BJ (cell line): ENCODE measurements at regions not wholly inside any gene's neighbourhood (a gene's known extent, or its start where the extent isn't known, plus 50 kb on each side); places are given as distances from the start of the nearest gene placed in this dataset.

Source experiments
- CTCF ChIA-PET: fragments of 350-600 bp; formaldehyde crosslinking; extraction: SDS; loops from one replicate; lab custom pipeline; 2021; ENCODE audit warnings: antibody characterized with exemption, inconsistent platforms; lab: Yijun Ruan, JAX
- POLR2A ChIA-PET: fragments of 300-600 bp; sonication (Branson Sonifier 250); formaldehyde crosslinking; extraction: SDS; loops from one replicate; lab custom pipeline; 2021; ENCODE audit warnings: antibody characterized with exemption; lab: Charles Lee
- DNase-seq: peaks from one replicate; pipeline ENCODE4 v3.0.0-alpha.2; 2011; ENCODE audit warnings: low read depth
- H3K27me3 ChIP-seq: 2 replicates; pipeline ENCODE4 v1.6.0; 2011; ENCODE audit warnings: low read length; ENCODE audit not compliant: control insufficient read depth, insufficient read depth
- H3K36me3 ChIP-seq: 2 replicates; pipeline ENCODE4 v1.5.1; 2011; ENCODE audit warnings: low read length; ENCODE audit not compliant: control insufficient read depth, insufficient read depth
- H3K4me3 ChIP-seq: 2 replicates; pipeline ENCODE4 v1.5.1; 2011; ENCODE audit warnings: low read depth, mild to moderate bottlenecking, control low read depth, low read length
- TF ChIP-seq, protein P1 (sequence below): IDR thresholded peaks from 2 replicates; pipeline ENCODE4 v1.5.1; 2011; ENCODE audit warnings: low read depth, mild to moderate bottlenecking, control low read depth, inconsistent platforms, low read length, moderate library complexity; ENCODE audit not compliant: insufficient read depth

GRCh38 chrX:16278927-16279326 is 111.6 kb downstream of the MAGEB17 start:
- DNase-seq, result no peak
- no peaks in the 10 kb centered on the region for H3K27me3 ChIP-seq
- no peaks in the 10 kb centered on the region for H3K36me3 ChIP-seq
- H3K4me3 ChIP-seq, result no peak overlapping the region
- CTCF ChIA-PET, result no interaction called here
- POLR2A ChIA-PET, result no interaction called here
- TF ChIP-seq, protein P1, sequence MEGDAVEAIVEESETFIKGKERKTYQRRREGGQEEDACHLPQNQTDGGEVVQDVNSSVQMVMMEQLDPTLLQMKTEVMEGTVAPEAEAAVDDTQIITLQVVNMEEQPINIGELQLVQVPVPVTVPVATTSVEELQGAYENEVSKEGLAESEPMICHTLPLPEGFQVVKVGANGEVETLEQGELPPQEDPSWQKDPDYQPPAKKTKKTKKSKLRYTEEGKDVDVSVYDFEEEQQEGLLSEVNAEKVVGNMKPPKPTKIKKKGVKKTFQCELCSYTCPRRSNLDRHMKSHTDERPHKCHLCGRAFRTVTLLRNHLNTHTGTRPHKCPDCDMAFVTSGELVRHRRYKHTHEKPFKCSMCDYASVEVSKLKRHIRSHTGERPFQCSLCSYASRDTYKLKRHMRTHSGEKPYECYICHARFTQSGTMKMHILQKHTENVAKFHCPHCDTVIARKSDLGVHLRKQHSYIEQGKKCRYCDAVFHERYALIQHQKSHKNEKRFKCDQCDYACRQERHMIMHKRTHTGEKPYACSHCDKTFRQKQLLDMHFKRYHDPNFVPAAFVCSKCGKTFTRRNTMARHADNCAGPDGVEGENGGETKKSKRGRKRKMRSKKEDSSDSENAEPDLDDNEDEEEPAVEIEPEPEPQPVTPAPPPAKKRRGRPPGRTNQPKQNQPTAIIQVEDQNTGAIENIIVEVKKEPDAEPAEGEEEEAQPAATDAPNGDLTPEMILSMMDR, result no peak

DNA sequence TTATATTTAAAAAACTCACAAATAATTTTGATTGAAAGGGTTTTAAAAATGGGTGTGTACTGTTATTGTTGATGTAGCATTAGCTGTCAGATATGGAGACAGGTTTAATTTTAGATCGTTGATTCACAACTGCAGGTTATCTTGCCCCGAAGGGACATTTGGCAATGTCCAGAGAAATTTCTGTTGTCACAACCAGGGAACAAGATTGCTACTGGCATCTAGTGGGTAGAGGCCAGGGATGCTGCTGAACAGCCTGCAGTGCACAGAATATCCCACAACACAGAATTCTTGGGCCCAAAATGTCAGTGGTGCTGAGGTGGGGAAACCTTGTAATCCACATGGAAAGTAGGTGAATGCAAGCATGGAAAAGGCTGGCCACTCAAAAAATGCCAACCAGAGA is 114.9 kb downstream of the MAGEB17 start:
- ChIA-PET CTCF (no interaction called here), POLR2A (no interaction called here)
- Histone ChIP-seq H3K4me3 (no peak overlapping the region), H3K27me3 (no peaks in the 10 kb centered on the region), H3K36me3 (no peaks in the 10 kb centered on the region)
- no peak for DNase-seq
- TF ChIP-seq, protein P1, result no peak

DNA sequence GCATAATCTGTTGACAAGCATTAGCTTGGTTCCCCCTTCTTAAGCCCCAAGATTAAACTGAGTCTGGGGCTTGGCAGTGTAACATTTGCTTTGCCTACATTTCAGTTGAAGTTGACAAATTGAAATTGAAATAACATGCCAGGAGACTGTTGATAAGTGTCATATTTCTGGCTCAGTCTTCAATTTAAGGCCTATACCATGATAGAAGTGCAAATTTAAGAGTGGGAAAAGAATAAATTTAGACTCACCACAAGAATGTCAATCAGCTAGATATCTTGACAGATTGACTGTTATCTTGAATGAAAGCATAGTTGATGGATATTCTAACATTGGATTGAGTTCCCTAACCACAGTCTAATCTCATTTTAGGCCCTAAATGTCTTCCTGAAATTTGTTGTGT is 117.6 kb downstream of the MAGEB17 start:
- POLR2A ChIA-PET, result no interaction called here
- CTCF ChIA-PET, result no interaction called here
- TF ChIP-seq, protein P1, result no peak
- no peaks in the 10 kb centered on the region for H3K27me3 ChIP-seq
- no peaks in the 10 kb centered on the region for H3K36me3 ChIP-seq
- DNase-seq, result no peak
- no peak overlapping the region for H3K4me3 ChIP-seq

GRCh38 chrX:16290997-16291396 is 123.7 kb downstream of the MAGEB17 start:
- Histone ChIP-seq H3K27me3 (no peaks in the 10 kb centered on the region), H3K4me3 (no peak overlapping the region), H3K36me3 (no peaks in the 10 kb centered on the region)
- POLR2A ChIA-PET, result no interaction called here
- CTCF ChIA-PET, result interaction anchor here (1.3 kb wide), 1 partner anchor 8 kb away, joined by 3 read pairs; no protein-coding TSS in a partner anchor
- no peak for DNase-seq
- TF ChIP-seq, protein P1, result no peak

GRCh38 chrX:16300831-16301230 is 133.6 kb downstream of the MAGEB17 start:
- Histone ChIP-seq H3K36me3 (no peaks in the 10 kb centered on the region), H3K27me3 (no peaks in the 10 kb centered on the region), H3K4me3 (no peak overlapping the region)
- POLR2A ChIA-PET, result no interaction called here
- no peak for DNase-seq
- CTCF ChIA-PET, result no interaction called here
- TF ChIP-seq, protein P1, result no peak
